RCC 7860 (cell line): ENCODE measurements at regions not wholly inside any gene's neighbourhood (a gene's known extent, or its start where the extent isn't known, plus 50 kb on each side); places are given as distances from the start of the nearest gene placed in this dataset.

Experiments
- DNase-seq: peaks from one replicate; pipeline ENCODE4 v3.0.0-alpha.2; 2015; ENCODE audit warnings: low spot score
- FAIRE-seq: peaks from 2 replicates; lab custom pipeline; 2012; peaks lifted over from hg19 to GRCh38; lab: Jason Lieb, UNC

DNA sequence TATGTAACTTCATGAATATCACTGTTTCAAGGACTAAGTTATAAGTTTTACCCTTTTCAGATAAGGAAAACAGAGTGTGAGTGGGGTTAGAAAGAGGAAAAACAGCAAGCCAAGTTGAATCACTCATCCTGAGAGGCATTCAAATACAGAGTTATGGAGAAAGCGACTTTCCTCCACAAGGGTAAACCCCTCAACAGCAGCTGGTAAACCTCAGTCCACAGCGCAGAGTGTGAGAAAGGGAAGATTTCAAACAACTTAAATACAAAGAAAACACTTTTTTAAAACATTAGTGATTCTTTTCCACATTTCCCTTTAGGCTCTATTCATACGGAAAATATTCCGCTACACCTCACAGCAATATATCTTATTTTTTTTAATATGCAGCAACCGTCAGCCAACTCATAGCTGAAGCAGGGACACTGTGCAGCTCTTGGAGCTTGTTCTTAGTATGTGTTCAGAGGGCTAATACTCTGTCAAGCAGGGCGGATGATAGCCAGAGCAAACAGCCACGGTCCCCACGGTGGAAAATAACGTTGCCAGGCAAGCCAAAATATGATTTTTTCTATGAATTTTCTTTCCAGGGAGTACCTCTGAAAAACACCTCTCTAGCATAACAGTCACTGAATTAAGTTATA is 488.9 kb upstream of the FAT1 start:
- DNase-seq = no peak
- no peak for FAIRE-seq

GRCh38 chr4:187215438-187215837 is 491.8 kb upstream of the FAT1 start:
- DNase-seq (no peak), FAIRE-seq (no peak)

- FAIRE-seq (no peak), DNase-seq (no peak)
Measured at GRCh38 chr4:187218705-187219245, 495.1 kb upstream of the FAT1 start.

GRCh38 chr4:187224560-187224959 is 500.9 kb upstream of the FAT1 start:
- DNase-seq (no peak), FAIRE-seq (no peak)

GRCh38 chr4:187227907-187228704 is 504.4 kb upstream of the FAT1 start:
- DNase-seq = no peak
- FAIRE-seq = no peak

- no peak for DNase-seq
- FAIRE-seq = no peak
Measured at GRCh38 chr4:187232196-187232595, 508.5 kb upstream of the FAT1 start.

- no peak for FAIRE-seq
- DNase-seq = no peak
Measured at GRCh38 chr4:187232796-187233195, 509.1 kb upstream of the FAT1 start.

- DNase-seq (no peak), FAIRE-seq (no peak)
Measured at GRCh38 chr4:187235456-187236170, 512.0 kb upstream of the FAT1 start.

GRCh38 chr4:187236209-187236890 is 512.7 kb upstream of the FAT1 start:
- DNase-seq (peak; percentile 6), FAIRE-seq (no peak)

- no peak for DNase-seq
- FAIRE-seq = no peak
Measured at GRCh38 chr4:187238646-187239045, 515.0 kb upstream of the FAT1 start.

DNA sequence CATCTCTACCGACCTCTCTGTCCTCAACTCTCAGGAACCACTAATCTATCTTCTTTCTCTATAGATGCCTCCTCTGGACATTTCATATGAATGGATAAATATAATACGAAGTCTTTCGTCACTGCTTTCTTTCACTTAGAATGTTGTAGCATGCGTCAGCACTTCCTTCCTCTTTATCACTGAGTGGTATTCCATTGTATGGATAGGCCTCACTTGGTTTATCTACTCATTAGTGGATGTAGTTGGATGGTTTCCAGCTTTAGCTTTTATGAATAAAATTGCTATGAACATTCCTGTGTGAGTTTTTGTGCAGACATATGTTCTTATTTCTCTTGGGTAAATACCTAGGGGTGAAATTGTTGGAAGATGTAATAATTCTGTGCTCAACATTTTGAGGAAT is 528.2 kb upstream of the FAT1 start:
- DNase-seq = no peak
- no peak for FAIRE-seq

- DNase-seq (no peak), FAIRE-seq (no peak)
Measured at GRCh38 chr4:187256897-187257296, 533.2 kb upstream of the FAT1 start.

GRCh38 chr4:187258651-187259401 is 535.2 kb upstream of the FAT1 start:
- no peak for FAIRE-seq
- no peak for DNase-seq

DNA sequence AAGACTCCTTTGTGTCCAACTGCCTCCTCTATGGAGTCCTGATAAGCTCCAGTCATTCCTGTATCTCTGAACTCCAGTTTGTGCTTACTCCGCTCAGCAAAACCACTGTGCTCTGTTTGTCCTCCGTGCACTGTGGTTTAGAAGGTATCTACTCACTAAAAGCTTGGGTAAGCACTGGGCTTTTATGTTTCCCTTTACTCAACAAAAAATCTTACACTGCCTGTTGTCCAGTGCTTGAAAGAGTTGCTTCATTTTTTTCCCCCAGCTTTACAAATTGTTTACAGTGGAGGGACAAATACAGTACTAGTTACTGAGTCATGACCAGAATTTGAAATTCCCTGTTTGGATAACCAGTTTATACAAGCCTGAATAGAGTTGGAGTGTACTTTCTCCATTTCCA is 545.3 kb upstream of the FAT1 start:
- no peak for FAIRE-seq

DNA sequence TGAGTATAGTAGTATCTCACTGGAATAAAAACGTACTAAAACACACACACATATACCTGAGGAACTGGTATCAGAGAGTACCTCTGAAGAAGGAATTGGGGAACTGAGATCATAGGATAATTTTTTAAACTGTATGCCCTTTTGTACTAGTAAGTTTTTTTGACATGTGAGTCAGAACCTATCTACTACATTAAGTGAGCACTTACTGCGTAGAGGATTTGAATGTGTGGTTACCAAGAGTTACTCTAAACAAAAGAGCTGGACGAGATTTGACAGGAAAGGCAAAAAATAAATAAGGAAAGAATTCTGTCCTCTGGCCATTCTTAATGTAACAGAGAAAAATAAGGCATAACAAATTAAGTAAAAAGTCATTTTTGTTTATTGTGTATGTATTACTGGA is 546.5 kb upstream of the FAT1 start:
- FAIRE-seq (no peak), DNase-seq (no peak)

More for the DNA sequence above, 545.3 kb upstream of the FAT1 start:
- no peak for DNase-seq

GRCh38 chr4:187271848-187272247 is 548.2 kb upstream of the FAT1 start:
- no peak for FAIRE-seq
- DNase-seq = no peak

- FAIRE-seq (no peak), DNase-seq (no peak)
Measured at GRCh38 chr4:187274153-187274552, 550.5 kb upstream of the FAT1 start.

GRCh38 chr4:187276736-187277408 is 553.2 kb upstream of the FAT1 start:
- DNase-seq = no peak
- FAIRE-seq = no peak

GRCh38 chr4:187283201-187283955 is 559.7 kb upstream of the FAT1 start:
- DNase-seq (no peak), FAIRE-seq (no peak)
